ENCODE measurements at regions not wholly inside any gene's neighbourhood (a gene's known extent, or its start where the extent isn't known, plus 50 kb on each side); places are given as distances from the start of the nearest gene placed in this dataset.

- no peak for TF ChIP-seq FOXP2 (optimal IDR thresholded peaks at IDR 0.05; ENCODE audit: borderline replicate concordance, extremely low read depth, extremely low read length, insufficient read depth)
- TF ChIP-seq TAF1 (IDR thresholded peaks at IDR 0.05; ENCODE audit: borderline replicate concordance, insufficient read depth, low read length), result no peak
- no peak for TF ChIP-seq REST (IDR thresholded peaks at IDR 0.05; ENCODE audit: insufficient read depth in 1 of 2, low read depth in 2 of 2, low read length in 2 of 2)
These were observed 540.4 kb upstream of the ARRDC4 start for GRCh38 chr15:97420130-97420529.

GRCh38 chr15:97425596-97425995 lies 534.9 kb upstream of the ARRDC4 start:
- no peak for TF ChIP-seq FOXP2 (optimal IDR thresholded peaks at IDR 0.05; ENCODE audit: borderline replicate concordance, extremely low read depth, extremely low read length, insufficient read depth)
- no peak for TF ChIP-seq REST (IDR thresholded peaks at IDR 0.05; ENCODE audit: insufficient read depth in 1 of 2, low read depth in 2 of 2, low read length in 2 of 2)
- TF ChIP-seq TAF1 (IDR thresholded peaks at IDR 0.05; ENCODE audit: borderline replicate concordance, insufficient read depth, low read length), result no peak
- no peak for TF ChIP-seq SIN3A (IDR thresholded peaks at IDR 0.05; ENCODE audit: borderline replicate concordance, insufficient read depth, low read length)
- TF ChIP-seq POLR2AphosphoS5 (IDR thresholded peaks at IDR 0.05; ENCODE audit: low read depth, low read length), result no peak

- TF ChIP-seq TAF1 (IDR thresholded peaks at IDR 0.05; ENCODE audit: borderline replicate concordance, insufficient read depth, low read length) (no peak), REST (IDR thresholded peaks at IDR 0.05; ENCODE audit: insufficient read depth in 1 of 2, low read depth in 2 of 2, low read length in 2 of 2) (no peak), SIN3A (IDR thresholded peaks at IDR 0.05; ENCODE audit: borderline replicate concordance, insufficient read depth, low read length) (no peak), POLR2AphosphoS5 (IDR thresholded peaks at IDR 0.05; ENCODE audit: low read depth, low read length) (no peak), FOXP2 (optimal IDR thresholded peaks at IDR 0.05; ENCODE audit: borderline replicate concordance, extremely low read depth, extremely low read length, insufficient read depth) (no peak)
These were observed 517.4 kb upstream of the ARRDC4 start for GRCh38 chr15:97443101-97443500.

GRCh38 chr15:97446138-97446537 lies 514.4 kb upstream of the ARRDC4 start:
- TF ChIP-seq REST (IDR thresholded peaks at IDR 0.05; ENCODE audit: insufficient read depth in 1 of 2, low read depth in 2 of 2, low read length in 2 of 2), result no peak
- no peak for TF ChIP-seq FOXP2 (optimal IDR thresholded peaks at IDR 0.05; ENCODE audit: borderline replicate concordance, extremely low read depth, extremely low read length, insufficient read depth)
- TF ChIP-seq POLR2AphosphoS5 (IDR thresholded peaks at IDR 0.05; ENCODE audit: low read depth, low read length), result no peak
- TF ChIP-seq SIN3A (IDR thresholded peaks at IDR 0.05; ENCODE audit: borderline replicate concordance, insufficient read depth, low read length), result no peak
- TF ChIP-seq TAF1 (IDR thresholded peaks at IDR 0.05; ENCODE audit: borderline replicate concordance, insufficient read depth, low read length), result no peak

GRCh38 chr15:97456521-97457202 lies 503.8 kb upstream of the ARRDC4 start:
- no peak for TF ChIP-seq POLR2AphosphoS5 (IDR thresholded peaks at IDR 0.05; ENCODE audit: low read depth, low read length)
- TF ChIP-seq SIN3A (IDR thresholded peaks at IDR 0.05; ENCODE audit: borderline replicate concordance, insufficient read depth, low read length), result no peak
- no peak for TF ChIP-seq FOXP2 (optimal IDR thresholded peaks at IDR 0.05; ENCODE audit: borderline replicate concordance, extremely low read depth, extremely low read length, insufficient read depth)
- no peak for TF ChIP-seq REST (IDR thresholded peaks at IDR 0.05; ENCODE audit: insufficient read depth in 1 of 2, low read depth in 2 of 2, low read length in 2 of 2)
- no peak for TF ChIP-seq TAF1 (IDR thresholded peaks at IDR 0.05; ENCODE audit: borderline replicate concordance, insufficient read depth, low read length)

All from PFSK-1 (cell line).